ENCODE measurements at regions not wholly inside any gene's neighbourhood (a gene's known extent, or its start where the extent isn't known, plus 50 kb on each side); places are given as distances from the start of the nearest gene placed in this dataset.
"Not testable (repeated sequence)": the region's sequence is repeated elsewhere in the genome, so short reads cannot be mapped to it uniquely, and the experiment has no call there.

GRCh38 chr10:80952436-80952835 is 414.7 kb downstream of the SH2D4B start:
- no peak for DNase-seq

GRCh38 chr10:80957161-80957560 is 419.5 kb downstream of the SH2D4B start:
- no peak for DNase-seq

- no peak for DNase-seq
Observed at GRCh38 chr10:80964179-80964578, 426.5 kb downstream of the SH2D4B start.

GRCh38 chr10:80964955-80965614 is 427.4 kb downstream of the SH2D4B start:
- DNase-seq: peak in 1 of 4 experiments; percentile 12

- DNase-seq: no peak
Observed at GRCh38 chr10:80966326-80966986, 428.8 kb downstream of the SH2D4B start.

- DNase-seq: not testable (repeated sequence)
Observed at GRCh38 chr10:80967357-80967756, 429.7 kb downstream of the SH2D4B start.

GRCh38 chr10:80968903-80969302 is 431.2 kb downstream of the SH2D4B start:
- no peak for DNase-seq

GRCh38 chr10:80971461-80971860 is 433.8 kb downstream of the SH2D4B start:
- DNase-seq: no peak

GRCh38 chr10:80976658-80977057 is 439.0 kb downstream of the SH2D4B start:
- DNase-seq: no peak

GRCh38 chr10:80985102-80985501 is 447.4 kb downstream of the SH2D4B start:
- no peak for DNase-seq

- DNase-seq: no peak
Observed at GRCh38 chr10:80986596-80986995, 448.9 kb downstream of the SH2D4B start.

GRCh38 chr10:80988755-80989154 is 451.1 kb downstream of the SH2D4B start:
- no peak for DNase-seq

- DNase-seq: no peak
Observed at GRCh38 chr10:80996615-80997193, 459.0 kb downstream of the SH2D4B start.

GRCh38 chr10:81000781-81001180 is 463.1 kb downstream of the SH2D4B start:
- DNase-seq: no peak

- no peak for DNase-seq
Observed at GRCh38 chr10:81002382-81002781, 464.7 kb downstream of the SH2D4B start.

- DNase-seq: no peak
Observed at GRCh38 chr10:81007872-81008271, 470.2 kb downstream of the SH2D4B start.

GRCh38 chr10:81008726-81009125 is 471.0 kb downstream of the SH2D4B start:
- no peak for DNase-seq

GRCh38 chr10:81009296-81009695 is 471.6 kb downstream of the SH2D4B start:
- DNase-seq: no peak

GRCh38 chr10:81013771-81014170 is 476.1 kb downstream of the SH2D4B start:
- DNase-seq: no peak

GRCh38 chr10:81019029-81019890 is 481.6 kb downstream of the SH2D4B start:
- DNase-seq: peak; percentile 43 to 66 (median 54)

- DNase-seq: peak; percentile 33 to 59 (median 55)
Observed at GRCh38 chr10:81021428-81022129, 483.9 kb downstream of the SH2D4B start.

GRCh38 chr10:81026591-81026990 is 488.9 kb downstream of the SH2D4B start:
- DNase-seq: no peak

Measured in suppressor macrophage (primary cell).